ENCODE measurements at regions not wholly inside any gene's neighbourhood (a gene's known extent, or its start where the extent isn't known, plus 50 kb on each side); places are given as distances from the start of the nearest gene placed in this dataset.

GRCh38 chr4:33060674-33061542 is 2340.7 kb downstream of the PCDH7 start:
- Histone ChIP-seq H3K9me3 (no peaks in the 10 kb centered on the region), H3K27me3 (replicated peaks; ENCODE audit: control insufficient read depth, insufficient read depth, low read length) (no peaks in the 10 kb centered on the region), H3K4me1 (no peaks in the 10 kb centered on the region), H3K36me3 (ENCODE audit: control insufficient read depth, insufficient read depth, low read length) (no peaks in the 10 kb centered on the region), H3K4me3 (ENCODE audit: low read depth, low read length) (no peak overlapping the region)
- Mint-ChIP-seq H3K27me3 (ENCODE audit: insufficient read depth, unreplicated experiment) (no peaks in the 10 kb centered on the region), H3K27ac (ENCODE audit: unreplicated experiment) (no peak overlapping the region), H3K4me3 (ENCODE audit: unreplicated experiment) (no peak overlapping the region), H3K9me3 (ENCODE audit: unreplicated experiment) (peaks cover 7% of the 10 kb centered on the region), H3K36me3 (ENCODE audit: insufficient read depth, unreplicated experiment) (no peaks in the 10 kb centered on the region), H3K4me1 (ENCODE audit: low read depth, unreplicated experiment) (peaks cover 6% of the 10 kb centered on the region)
- DNase-seq = peak; percentile 59 to 64
- TF ChIP-seq CTCF (IDR thresholded peaks at IDR 0.05; ENCODE audit: insufficient read depth in 1 of 2, low read depth in 1 of 2, low read length in 1 of 2, severe bottlenecking in 1 of 2, unreplicated experiment in 1 of 2) = peak; percentile 79 to 88
- POLR2A ChIA-PET = no interaction called here
- intact Hi-C loops (cut with micrococcal nuclease; ENCODE audit: unreplicated experiment) = loop anchor here (2.0 to 10.0 kb wide), 3 partner anchors 84 to 258 kb away; no protein-coding TSS in a partner anchor
- no TSS peak for BruUV-seq (replicated peaks)
- CTCF ChIA-PET = interaction anchor here (0.5 to 1.1 kb wide), 2 partner anchors 151 to 568 kb away, joined by 3 to 4 read pairs; no protein-coding TSS in a partner anchor

GRCh38 chr4:33061727-33062126 is 2341.6 kb downstream of the PCDH7 start:
- H3K4me3 ChIP-seq (ENCODE audit: low read depth, low read length) = no peak overlapping the region
- no peaks in the 10 kb centered on the region for H3K4me1 ChIP-seq
- ChIA-PET POLR2A (no interaction called here), CTCF (no interaction called here)
- Mint-ChIP-seq H3K4me1 (ENCODE audit: low read depth, unreplicated experiment) (peaks cover 6% of the 10 kb centered on the region), H3K4me3 (ENCODE audit: unreplicated experiment) (no peak overlapping the region), H3K27me3 (ENCODE audit: insufficient read depth, unreplicated experiment) (no peaks in the 10 kb centered on the region), H3K36me3 (ENCODE audit: insufficient read depth, unreplicated experiment) (no peaks in the 10 kb centered on the region), H3K27ac (ENCODE audit: unreplicated experiment) (no peak overlapping the region), H3K9me3 (ENCODE audit: unreplicated experiment) (peaks cover 7% of the 10 kb centered on the region)
- no peak for TF ChIP-seq CTCF (IDR thresholded peaks at IDR 0.05; ENCODE audit: insufficient read depth in 1 of 2, low read depth in 1 of 2, low read length in 1 of 2, severe bottlenecking in 1 of 2, unreplicated experiment in 1 of 2)
- no TSS peak for BruUV-seq (replicated peaks)
- no peak for DNase-seq
- no peaks in the 10 kb centered on the region for H3K9me3 ChIP-seq
- no peaks in the 10 kb centered on the region for H3K27me3 ChIP-seq (replicated peaks; ENCODE audit: control insufficient read depth, insufficient read depth, low read length)
- intact Hi-C loops (cut with micrococcal nuclease; ENCODE audit: unreplicated experiment) = loop anchor here (2.0 to 10.0 kb wide), 3 partner anchors 84 to 259 kb away; no protein-coding TSS in a partner anchor
- H3K36me3 ChIP-seq (ENCODE audit: control insufficient read depth, insufficient read depth, low read length) = no peaks in the 10 kb centered on the region

- POLR2A ChIA-PET = no interaction called here
- CTCF ChIA-PET = no interaction called here
- no TSS peak for BruUV-seq (replicated peaks)
Observed at GRCh38 chr4:33062155-33062806, 2342.1 kb downstream of the PCDH7 start.

More at GRCh38 chr4:33062155-33062806, 2342.1 kb downstream of the PCDH7 start:
- Mint-ChIP-seq H3K4me3 (ENCODE audit: unreplicated experiment) (no peak overlapping the region), H3K9me3 (ENCODE audit: unreplicated experiment) (peaks cover 7% of the 10 kb centered on the region), H3K36me3 (ENCODE audit: insufficient read depth, unreplicated experiment) (no peaks in the 10 kb centered on the region), H3K27ac (ENCODE audit: unreplicated experiment) (no peak overlapping the region), H3K4me1 (ENCODE audit: low read depth, unreplicated experiment) (peaks cover 6% of the 10 kb centered on the region), H3K27me3 (ENCODE audit: insufficient read depth, unreplicated experiment) (no peaks in the 10 kb centered on the region)
- no peak overlapping the region for H3K4me3 ChIP-seq (ENCODE audit: low read depth, low read length)
- intact Hi-C loops (cut with micrococcal nuclease; ENCODE audit: unreplicated experiment) = loop anchor here (5.0 to 10.0 kb wide), 2 partner anchors 85 to 217 kb away; no protein-coding TSS in a partner anchor
- H3K36me3 ChIP-seq (ENCODE audit: control insufficient read depth, insufficient read depth, low read length) = no peaks in the 10 kb centered on the region
- no peak for TF ChIP-seq CTCF (IDR thresholded peaks at IDR 0.05; ENCODE audit: insufficient read depth in 1 of 2, low read depth in 1 of 2, low read length in 1 of 2, severe bottlenecking in 1 of 2, unreplicated experiment in 1 of 2)
- H3K27me3 ChIP-seq (replicated peaks; ENCODE audit: control insufficient read depth, insufficient read depth, low read length) = no peaks in the 10 kb centered on the region
- H3K9me3 ChIP-seq = 0 out of 2 replicates have a peak, but pooled peaks cover under 1% of the 10 kb centered on the region
- no peaks in the 10 kb centered on the region for H3K4me1 ChIP-seq
- no peak for DNase-seq

Data from Caco-2 (cell line).